ENCODE measurements at regions not wholly inside any gene's neighbourhood (a gene's known extent, or its start where the extent isn't known, plus 50 kb on each side); places are given as distances from the start of the nearest gene placed in this dataset.
A peak's percentile ranks its signal among the peaks of the same experiment; 100 is the strongest.

GRCh38 chr5:173524136-173524535 lies 92.3 kb downstream of the BOD1 start:
- no peak for DNase-seq

- no peak for DNase-seq
Observed at GRCh38 chr5:173523388-173523787, 93.1 kb downstream of the BOD1 start.

GRCh38 chr5:173522518-173522917 lies 93.9 kb downstream of the BOD1 start:
- DNase-seq, result no peak

- DNase-seq, result no peak
Observed at GRCh38 chr5:173518856-173519255, 97.6 kb downstream of the BOD1 start.

- no peak for DNase-seq
Observed at GRCh38 chr5:173517648-173518047, 98.8 kb downstream of the BOD1 start.

- DNase-seq, result no peak
Observed at GRCh38 chr5:173515526-173515925, 100.9 kb downstream of the BOD1 start.

GRCh38 chr5:173514661-173515060 lies 101.8 kb downstream of the BOD1 start:
- DNase-seq, result no peak

GRCh38 chr5:173513521-173513991 lies 102.9 kb downstream of the BOD1 start:
- DNase-seq, result no peak

GRCh38 chr5:173512637-173513435 lies 103.6 kb downstream of the BOD1 start:
- no peak for DNase-seq

GRCh38 chr5:173509060-173509459 lies 107.4 kb downstream of the BOD1 start:
- DNase-seq, result no peak

- no peak for DNase-seq
Observed at GRCh38 chr5:173507171-173507570, 109.3 kb downstream of the BOD1 start.

GRCh38 chr5:173505634-173506033 lies 110.8 kb downstream of the BOD1 start:
- DNase-seq, result no peak

GRCh38 chr5:173501922-173502321 lies 114.5 kb downstream of the BOD1 start:
- no peak for DNase-seq

- no peak for DNase-seq
Observed at GRCh38 chr5:173501271-173501670, 115.2 kb downstream of the BOD1 start.

- no peak for DNase-seq
Observed at GRCh38 chr5:173500213-173500560, 116.3 kb downstream of the BOD1 start.

GRCh38 chr5:173499471-173500212 lies 116.8 kb downstream of the BOD1 start:
- DNase-seq, result peak; percentile 58

- DNase-seq, result no peak
Observed at GRCh38 chr5:173498739-173499470, 117.5 kb downstream of the BOD1 start.

GRCh38 chr5:173498286-173498685 lies 118.2 kb downstream of the BOD1 start:
- no peak for DNase-seq

- DNase-seq, result no peak
Observed at GRCh38 chr5:173497685-173498084, 118.8 kb downstream of the BOD1 start.

GRCh38 chr5:173496883-173497255 lies 119.6 kb downstream of the BOD1 start:
- no peak for DNase-seq

- no peak for DNase-seq
Observed at GRCh38 chr5:173496129-173496882, 120.1 kb downstream of the BOD1 start.

- no peak for DNase-seq
Observed at GRCh38 chr5:173495225-173495904, 121.1 kb downstream of the BOD1 start.

Data from NCI-H2029 (cell line).